ENCODE measurements at regions not wholly inside any gene's neighbourhood (a gene's known extent, or its start where the extent isn't known, plus 50 kb on each side); places are given as distances from the start of the nearest gene placed in this dataset.
"Not testable (repeated sequence)": the region's sequence is repeated elsewhere in the genome, so short reads cannot be mapped to it uniquely, and the experiment has no call there.

DNA sequence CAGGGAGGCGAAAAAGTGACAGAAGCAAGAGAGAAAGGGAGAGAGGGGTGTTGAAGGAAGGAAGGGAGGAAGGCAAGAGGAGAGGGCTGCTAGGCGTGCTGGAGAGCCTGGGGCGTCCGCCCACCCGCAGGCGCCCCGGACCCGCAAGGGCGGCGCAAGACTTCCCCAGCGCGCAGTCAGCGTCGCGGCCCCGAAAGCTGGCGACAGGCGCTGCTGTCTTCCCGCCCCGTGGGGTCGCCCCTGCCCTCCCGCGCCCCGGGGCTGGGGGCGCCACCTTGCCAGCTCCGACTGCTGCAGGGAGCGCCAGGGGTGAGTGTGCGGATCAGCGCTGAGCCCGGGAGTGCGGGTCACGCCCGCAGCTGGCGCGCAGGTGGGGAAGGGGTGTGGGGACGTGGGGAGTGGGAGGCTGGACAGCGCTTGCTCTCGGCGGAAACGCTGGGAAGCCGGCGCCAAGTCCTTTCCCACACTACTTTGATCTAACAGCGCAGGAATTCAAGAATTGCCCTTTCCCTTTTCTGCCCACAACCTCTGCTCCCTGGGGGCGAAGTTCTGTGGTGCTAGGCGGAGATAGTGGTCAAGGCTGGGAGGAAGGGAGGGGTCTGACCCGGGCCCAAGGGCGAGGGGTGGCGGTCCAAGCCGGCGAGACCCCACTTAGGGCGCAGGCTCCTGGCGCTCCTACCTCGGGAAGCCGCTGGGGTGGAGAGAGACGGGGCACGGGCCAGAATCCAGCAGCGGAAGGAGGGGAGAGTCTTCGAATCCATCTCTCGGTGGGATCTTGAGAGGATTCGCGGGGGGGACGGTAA is 266.1 kb downstream of the CGGBP1 start, which contains the start of gene HTR1F:
HTR1F (plus strand) TSS at position 173 of the 803 bp plus-strand sequence.
- no peak for DNase-seq

DNA sequence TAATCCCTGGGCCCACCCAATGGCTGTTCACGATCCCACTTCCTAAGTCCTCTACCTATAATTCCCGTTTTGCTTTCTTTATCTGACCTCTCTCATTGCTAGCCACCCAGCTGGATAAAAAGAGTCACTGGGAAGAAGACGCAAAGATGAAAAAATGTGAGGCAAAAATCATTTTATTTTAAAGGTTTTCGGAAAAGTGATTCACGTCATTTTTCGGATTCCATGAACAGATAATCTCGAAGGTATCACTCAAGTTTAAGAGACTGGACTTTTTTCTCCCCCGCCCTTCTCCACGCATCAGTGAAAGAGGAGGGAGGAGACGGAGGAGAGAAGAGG is 266.6 kb downstream of the CGGBP1 start:
- DNase-seq: no peak

- no peak for DNase-seq
These were observed 267.4 kb downstream of the CGGBP1 start for GRCh38 chr3:87791248-87792027.

DNA sequence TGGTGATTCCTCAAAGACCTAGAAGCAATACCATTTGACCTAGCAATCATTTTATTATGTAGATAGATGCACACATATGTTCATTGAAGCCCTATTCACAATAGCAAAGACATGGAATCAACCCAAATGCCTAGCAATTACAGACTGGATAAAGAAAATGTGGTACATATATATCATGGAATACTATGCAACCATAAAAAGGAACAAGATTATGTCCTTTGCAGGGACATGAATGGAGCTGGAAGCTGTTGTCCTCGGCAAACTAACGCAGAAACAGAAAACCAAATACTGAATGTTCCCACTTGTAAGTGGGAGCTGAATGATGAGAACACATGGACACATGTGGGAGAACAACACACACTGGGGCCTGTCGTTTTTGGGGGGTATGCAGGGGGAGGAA is 269.8 kb downstream of the CGGBP1 start:
- DNase-seq: not testable (repeated sequence)

GRCh38 chr3:87788516-87788915 is 270.3 kb downstream of the CGGBP1 start:
- DNase-seq: no peak

- DNase-seq: no peak
These were observed 278.0 kb downstream of the CGGBP1 start for GRCh38 chr3:87780811-87781210.

GRCh38 chr3:87778876-87779275 is 279.9 kb downstream of the CGGBP1 start:
- no peak for DNase-seq

GRCh38 chr3:87771337-87772192 is 287.2 kb downstream of the CGGBP1 start:
- DNase-seq: no peak

DNA sequence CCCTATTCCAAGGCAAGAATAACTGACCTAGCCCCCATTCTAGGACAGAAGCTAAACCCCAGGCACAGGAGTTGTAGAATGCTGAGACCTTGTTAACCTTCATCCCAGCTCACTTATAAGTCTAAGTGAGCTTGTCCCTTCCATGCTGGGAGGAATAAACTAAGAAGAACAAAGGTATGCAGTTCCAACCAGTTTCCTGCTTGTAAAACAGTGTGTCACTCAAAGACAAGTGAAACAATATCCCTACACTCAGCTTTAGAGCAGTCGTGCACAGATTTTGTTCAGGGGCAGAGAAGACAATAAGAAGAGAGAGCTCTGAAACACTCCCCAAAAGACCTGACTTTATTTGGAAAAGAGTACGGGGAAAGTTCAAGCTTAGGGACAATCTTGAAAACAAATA is 292.1 kb downstream of the CGGBP1 start:
- DNase-seq: no peak

DNA sequence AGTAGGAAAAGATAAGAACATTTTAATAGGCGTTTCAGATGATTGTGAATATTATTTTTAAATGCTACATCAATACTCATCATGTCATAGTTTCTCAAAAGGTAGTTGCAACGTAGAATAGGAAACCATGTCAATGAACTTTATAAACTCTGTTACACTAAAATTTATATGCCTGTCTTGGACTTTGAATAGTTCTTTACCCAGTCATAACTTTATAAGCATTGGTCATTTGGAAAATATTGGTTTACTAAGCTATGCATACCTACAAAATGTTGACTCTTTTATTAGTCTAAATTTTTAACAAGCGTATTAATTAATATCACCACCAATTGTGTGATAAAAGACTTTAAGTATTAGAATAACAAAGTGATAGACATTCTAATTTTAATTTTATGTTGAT is 293.5 kb downstream of the CGGBP1 start:
- no peak for DNase-seq

DNA sequence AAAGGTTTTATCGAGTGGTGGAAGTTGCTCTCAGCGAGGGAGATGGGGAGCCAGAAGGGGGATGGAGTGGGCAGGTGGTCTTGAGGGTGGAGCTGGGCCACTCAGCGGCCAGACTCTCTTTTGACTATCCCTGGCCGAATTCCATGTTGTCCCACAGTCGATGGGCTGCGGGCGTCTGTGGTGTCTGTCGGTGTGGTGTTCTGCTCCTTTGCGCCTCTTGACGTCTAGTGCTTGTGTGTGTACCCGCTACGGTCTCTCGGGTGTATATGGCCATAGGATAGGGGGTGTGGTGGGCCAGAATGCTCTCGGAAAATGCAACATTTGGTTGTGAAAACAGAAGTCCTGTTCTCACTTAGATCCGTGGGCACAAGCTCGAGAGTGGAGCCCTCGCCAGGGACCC is 297.0 kb downstream of the CGGBP1 start:
- no peak for DNase-seq

GRCh38 chr3:87761341-87761740 is 297.5 kb downstream of the CGGBP1 start:
- no peak for DNase-seq

- no peak for DNase-seq
These were observed 302.2 kb downstream of the CGGBP1 start for GRCh38 chr3:87756616-87757015.

- DNase-seq: no peak
These were observed 303.0 kb downstream of the CGGBP1 start for GRCh38 chr3:87755852-87756251.

DNA sequence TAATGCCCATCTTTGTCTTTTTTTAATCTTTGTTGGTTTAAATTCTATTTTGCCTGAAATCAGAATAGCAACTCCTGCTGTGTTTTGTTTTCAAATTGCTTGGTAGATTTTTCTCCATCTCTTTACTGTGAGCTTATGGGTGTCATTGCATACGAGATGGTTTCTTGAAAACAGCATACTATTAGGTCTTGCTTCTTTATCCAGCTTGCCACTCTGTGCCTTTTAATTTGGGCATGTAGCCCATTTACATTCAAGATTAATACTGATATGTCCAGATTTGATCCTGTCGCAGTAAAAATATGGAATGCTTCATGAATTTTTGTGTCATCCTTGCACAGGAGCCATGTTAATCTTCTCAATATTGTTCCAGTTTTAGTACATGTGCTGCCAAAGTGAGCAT is 316.6 kb downstream of the CGGBP1 start:
- no peak for DNase-seq

GRCh38 chr3:87740894-87741293 is 317.9 kb downstream of the CGGBP1 start:
- DNase-seq: not testable (repeated sequence)

- DNase-seq: not testable (repeated sequence)
These were observed 321.0 kb downstream of the CGGBP1 start for GRCh38 chr3:87737817-87738216.

DNA sequence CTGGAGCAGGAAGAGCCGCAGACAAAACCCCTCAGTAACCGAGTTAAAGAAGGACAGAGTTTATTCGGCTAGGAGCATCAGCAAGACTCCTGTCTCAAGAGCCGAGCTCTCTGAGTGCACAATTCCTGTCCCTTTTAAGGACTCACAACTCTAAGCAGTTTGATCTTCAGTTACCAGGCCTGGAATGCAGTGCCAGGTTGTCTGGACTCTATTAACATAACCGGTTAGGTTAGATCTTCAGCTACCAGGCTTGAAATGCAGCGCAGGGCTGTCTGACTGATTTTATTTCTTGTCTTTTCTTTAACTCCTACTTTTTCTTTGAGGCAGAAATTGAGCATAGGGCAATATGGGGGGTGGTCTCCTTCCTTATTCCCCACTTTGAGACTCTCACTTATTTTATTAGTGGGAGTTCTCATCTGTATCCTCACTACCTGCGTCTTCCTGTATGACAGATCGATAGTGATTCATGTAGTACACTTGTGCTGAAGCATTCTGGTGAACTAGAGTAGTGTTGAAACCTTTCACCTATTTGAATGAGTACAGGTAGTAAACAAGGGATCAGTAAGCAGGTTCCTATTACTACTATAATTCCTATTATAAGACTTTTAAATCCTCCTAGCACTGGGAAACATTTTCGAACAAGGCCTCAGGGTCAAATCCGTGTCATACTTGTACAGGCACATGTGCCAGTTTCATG is 325.0 kb downstream of the CGGBP1 start:
- DNase-seq: no peak

DNA sequence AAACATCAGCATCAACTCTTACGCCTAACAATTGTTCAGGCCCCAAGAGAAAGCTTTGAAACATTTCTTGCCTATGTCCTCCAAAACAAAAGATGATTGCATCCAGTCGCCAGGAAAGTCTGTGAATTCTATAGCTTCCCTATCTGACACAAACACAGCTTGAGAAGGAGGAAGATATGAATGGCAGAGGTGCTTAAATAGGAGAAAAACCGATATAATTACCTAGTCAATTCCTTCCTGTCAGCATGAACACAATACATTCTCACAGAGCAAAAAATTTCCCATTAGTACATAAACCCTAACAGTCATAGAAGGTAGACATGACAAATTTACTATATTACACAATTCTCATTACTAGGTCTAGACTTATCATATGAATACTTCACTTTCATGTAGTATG is 326.5 kb downstream of the CGGBP1 start:
- DNase-seq: no peak

DNA sequence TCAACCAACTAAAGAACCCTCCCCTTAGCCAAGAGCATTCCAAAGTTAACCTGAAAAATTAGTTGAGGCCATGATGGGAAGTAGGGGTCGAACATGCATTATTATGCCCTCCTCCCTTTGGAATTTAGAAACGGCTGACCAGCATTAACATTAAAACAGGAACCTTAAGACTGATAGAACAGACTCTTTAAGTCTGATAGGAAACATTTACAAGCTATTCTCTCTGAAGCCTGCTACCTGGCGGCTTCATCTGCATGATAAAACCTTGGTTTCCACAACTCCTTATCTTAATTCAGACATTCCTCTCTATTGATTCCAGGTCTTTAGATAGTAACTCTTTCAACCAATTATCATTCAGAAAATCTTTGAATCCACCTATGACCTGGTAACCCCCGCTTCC is 331.0 kb downstream of the CGGBP1 start:
- DNase-seq: no peak

DNA sequence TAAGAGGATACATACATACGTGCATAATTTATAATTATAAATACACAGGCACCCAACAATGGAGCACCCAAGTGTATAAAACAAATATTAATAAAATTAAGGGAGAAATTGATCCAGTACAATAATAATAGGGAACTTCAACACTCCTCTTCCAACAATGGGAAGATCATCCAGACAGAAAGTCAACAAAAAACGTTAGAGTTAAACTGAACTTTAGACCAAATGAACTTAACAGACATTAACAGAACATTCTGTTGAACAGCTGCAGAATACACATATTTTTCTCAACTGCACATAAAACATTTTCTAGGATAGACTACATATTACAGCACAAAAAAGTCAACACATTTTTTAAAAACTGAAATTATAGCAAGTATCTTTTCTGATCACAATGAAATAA is 339.7 kb downstream of the CGGBP1 start:
- DNase-seq: no peak

GRCh38 chr3:87710511-87710910 is 348.3 kb downstream of the CGGBP1 start:
- no peak for DNase-seq

DNA sequence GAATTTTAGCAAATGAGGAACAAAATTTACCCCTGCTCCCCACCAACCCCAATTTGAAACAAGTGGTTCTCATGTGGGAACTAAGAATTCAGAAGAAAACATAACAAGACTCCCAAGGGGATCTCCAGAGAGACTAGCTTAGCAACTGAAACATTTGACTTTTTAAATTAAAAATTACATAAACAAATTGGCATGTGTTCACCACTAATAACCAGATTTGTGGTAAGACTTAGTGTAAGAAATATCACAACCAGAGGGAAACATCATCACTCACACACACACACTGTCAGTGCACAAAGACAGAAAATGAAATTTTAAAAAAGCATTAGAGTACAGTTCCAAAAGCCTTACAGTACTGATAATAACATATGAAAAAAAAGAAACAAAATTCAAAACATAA is 348.8 kb downstream of the CGGBP1 start:
- no peak for DNase-seq
